HEK293 (cell line): ENCODE measurements at regions not wholly inside any gene's neighbourhood (a gene's known extent, or its start where the extent isn't known, plus 50 kb on each side); places are given as distances from the start of the nearest gene placed in this dataset.

Source experiments
- CTCF ChIA-PET: fragments of 350-600 bp; formaldehyde crosslinking; extraction: SDS; loops from one replicate; lab custom pipeline; 2021; ENCODE audit warnings: antibody characterized with exemption; lab: Yijun Ruan, JAX
- POLR2A ChIA-PET: fragments of 300-600 bp; formaldehyde crosslinking; extraction: SDS; loops from one replicate; lab custom pipeline; 2020; ENCODE audit warnings: antibody characterized with exemption, inconsistent platforms; lab: Yijun Ruan, JAX
- H3K27ac ChIP-seq: fragments of 200-500 bp; sonication (Bioruptor generic); 2 replicates; pipeline ENCODE4 v1.5.1; 2014; ENCODE audit warnings: low read depth, low read length, control low read depth, inconsistent platforms; ENCODE audit errors: extremely low read depth
- H3K36me3 ChIP-seq, 2 experiments: fragments of 200-500 bp in 1 of 2; sonication (Bioruptor generic) in 1 of 2; 1 replicate in 1 of 2; 2 replicates in 1 of 2; pipeline ENCODE4 v1.5.1; 2014 to 2017; ENCODE audit warnings: inconsistent platforms in 2 of 2, low read length in 2 of 2; ENCODE audit not compliant: control insufficient read depth in 2 of 2, insufficient read depth in 1 of 2
- H3K4me1 ChIP-seq: fragments of 200-500 bp; sonication (Bioruptor generic); 2 replicates; pipeline ENCODE4 v1.5.1; 2014; ENCODE audit warnings: mild to moderate bottlenecking, low read length, inconsistent platforms; ENCODE audit not compliant: control insufficient read depth, insufficient read depth
- H3K4me3 ChIP-seq: 2 replicates; pipeline ENCODE4 v1.5.1; 2011; ENCODE audit warnings: low read depth, mild to moderate bottlenecking, control low read depth, low read length, moderate library complexity
- H3K9me3 ChIP-seq: fragments of 200-500 bp; sonication (Bioruptor generic); 2 replicates; pipeline ENCODE4 v1.5.1; 2014; ENCODE audit warnings: low read depth, low read length, inconsistent platforms; ENCODE audit not compliant: control insufficient read depth, insufficient read depth
- HOXA7 ChIP-seq: sonication (generic); formaldehyde crosslinking; IDR thresholded peaks from 2 replicates; pipeline ENCODE4 v1.8.1; 2022; ENCODE audit warnings: missing genetic modification reagents, borderline replicate concordance
- HOXC10 ChIP-seq: sonication (generic); formaldehyde crosslinking; IDR thresholded peaks from 2 replicates; pipeline ENCODE4 v1.8.1; 2023; ENCODE audit warnings: mild to moderate bottlenecking, missing genetic modification reagents
- KLF7 ChIP-seq: fragments of 450-650 bp; formaldehyde crosslinking; IDR thresholded peaks from 2 replicates; pipeline ENCODE4 v1.5.1; 2016; ENCODE audit warnings: missing biosample characterization, missing genetic modification characterization, borderline replicate concordance
- OSR2 ChIP-seq: fragments of 450-650 bp; formaldehyde crosslinking; IDR thresholded peaks from 2 replicates; pipeline ENCODE4 v1.5.1; 2016; ENCODE audit warnings: missing biosample characterization, missing genetic modification characterization
- PATZ1 ChIP-seq: fragments of 450-650 bp; formaldehyde crosslinking; IDR thresholded peaks from 2 replicates; pipeline ENCODE4 v1.5.1; 2016; ENCODE audit warnings: missing biosample characterization, missing genetic modification characterization
- PRDM6 ChIP-seq: fragments of 450-650 bp; formaldehyde crosslinking; IDR thresholded peaks from 2 replicates; pipeline ENCODE4 v1.5.1; 2017; ENCODE audit warnings: missing biosample characterization, missing genetic modification characterization
- SP2 ChIP-seq: fragments of 450-650 bp; formaldehyde crosslinking; IDR thresholded peaks from 2 replicates; pipeline ENCODE4 v1.5.1; 2016; ENCODE audit warnings: missing biosample characterization, missing genetic modification characterization
- TRIM28 ChIP-seq: IDR thresholded peaks from 2 replicates; pipeline ENCODE4 v1.6.1; 2011; ENCODE audit warnings: low read length, control low read depth, borderline replicate concordance
- ZBTB7A ChIP-seq: fragments of 450-650 bp; formaldehyde crosslinking; IDR thresholded peaks from 2 replicates; pipeline ENCODE4 v1.5.1; 2016; ENCODE audit warnings: low read depth, missing biosample characterization, missing genetic modification characterization
- ZFP37 ChIP-seq: fragments of 450-650 bp; formaldehyde crosslinking; IDR thresholded peaks from 2 replicates; pipeline ENCODE4 v1.5.1; 2016; ENCODE audit warnings: missing biosample characterization, missing genetic modification characterization
- ZNF24 ChIP-seq: fragments of 450-650 bp; formaldehyde crosslinking; IDR thresholded peaks from 2 replicates; pipeline ENCODE4 v1.5.1; 2016; ENCODE audit warnings: missing biosample characterization, missing genetic modification characterization
- ZNF394 ChIP-seq: fragments of 450-650 bp; formaldehyde crosslinking; IDR thresholded peaks from 2 replicates; pipeline ENCODE4 v1.5.1; 2016; ENCODE audit warnings: missing biosample characterization, missing genetic modification characterization, mild to moderate bottlenecking, moderate library complexity, borderline replicate concordance
- ZNF398 ChIP-seq: fragments of 450-650 bp; formaldehyde crosslinking; IDR thresholded peaks from 2 replicates; pipeline ENCODE4 v1.5.1; 2017; ENCODE audit warnings: missing biosample characterization, missing genetic modification characterization
- ZNF544 ChIP-seq: fragments of 450-650 bp; formaldehyde crosslinking; IDR thresholded peaks from 2 replicates; pipeline ENCODE4 v1.5.0; 2017; ENCODE audit warnings: missing biosample characterization, missing genetic modification characterization
- ZNF560 ChIP-seq: fragments of 450-650 bp; formaldehyde crosslinking; IDR thresholded peaks from 2 replicates; pipeline ENCODE4 v1.5.1; 2017; ENCODE audit warnings: missing biosample characterization, missing genetic modification characterization, borderline replicate concordance
- ZNF585B ChIP-seq: fragments of 450-650 bp; formaldehyde crosslinking; IDR thresholded peaks from 2 replicates; pipeline ENCODE4 v1.5.1; 2016; ENCODE audit warnings: missing biosample characterization, missing genetic modification characterization
- ZSCAN18 ChIP-seq: fragments of 450-650 bp; formaldehyde crosslinking; IDR thresholded peaks from 2 replicates; pipeline ENCODE4 v1.5.1; 2016; ENCODE audit warnings: missing biosample characterization, missing genetic modification characterization

- ChIA-PET POLR2A (no interaction called here), CTCF (interaction anchor here (0.8 kb wide), 1 partner anchor 249 kb away, joined by 3 read pairs; no protein-coding TSS in a partner anchor)
- Histone ChIP-seq H3K4me1 (no peaks in the 10 kb centered on the region), H3K27ac (no peak overlapping the region), H3K36me3 (no peaks in the 10 kb centered on the region), H3K4me3 (no peak overlapping the region), H3K9me3 (no peaks in the 10 kb centered on the region)
- TF ChIP-seq ZNF560, result no peak
- no peak for TF ChIP-seq TRIM28
- TF ChIP-seq KLF7 (tag by site-specific recombination), result no peak
- no peak for TF ChIP-seq PATZ1 (tag by site-specific recombination)
- no peak for TF ChIP-seq ZNF544 (tag by site-specific recombination)
- TF ChIP-seq OSR2, result no peak
- no peak for TF ChIP-seq ZFP37 (tag by site-specific recombination)
- no peak for TF ChIP-seq ZSCAN18 (tag by site-specific recombination)
These were observed 116.7 kb upstream of the OPCML start for GRCh38 chr11:133649040-133649439.

GRCh38 chr11:133639408-133639807 lies 107.1 kb upstream of the OPCML start:
- CTCF ChIA-PET, result no interaction called here

More at GRCh38 chr11:133639408-133639807, 107.1 kb upstream of the OPCML start:
- Histone ChIP-seq H3K9me3 (no peaks in the 10 kb centered on the region), H3K4me1 (no peaks in the 10 kb centered on the region), H3K4me3 (no peak overlapping the region), H3K27ac (no peak overlapping the region), H3K36me3 (no peaks in the 10 kb centered on the region)
- POLR2A ChIA-PET, result no interaction called here
- TF ChIP-seq HOXA7 (no peak), ZNF24 (tag by site-specific recombination) (no peak), PRDM6 (tag by site-specific recombination) (no peak), SP2 (tag by site-specific recombination) (no peak), ZBTB7A (tag by site-specific recombination) (no peak), ZNF398 (no peak), ZNF585B (no peak), ZNF394 (no peak), HOXC10 (no peak)
